Ovary (tissue), 3 donors: ENCODE measurements at regions not wholly inside any gene's neighbourhood (a gene's known extent, or its start where the extent isn't known, plus 50 kb on each side); places are given as distances from the start of the nearest gene placed in this dataset.

Source experiments
- EP300 ChIP-seq: sonication (generic); formaldehyde crosslinking; IDR thresholded peaks from one replicate; pipeline ENCODE4 v1.6.1; 2017; ENCODE audit warnings: antibody characterized with exemption
- POLR2A ChIP-seq: fragments of 450-650 bp; IDR thresholded peaks from one replicate; pipeline ENCODE4 v1.6.1; 2017; ENCODE audit warnings: antibody characterized with exemption, mild to moderate bottlenecking, moderate library complexity
- TF ChIP-seq, protein P1 (sequence below), 3 donors: fragments of 450-650 bp in 2 of 3; fragments of 200-600 bp in 1 of 3; IDR thresholded peaks; one replicate each; pipeline versions ENCODE4 v1.5.1 to v1.8.0; 2016 to 2022; ENCODE audit warnings: antibody characterized with exemption in 3 of 3, mild to moderate bottlenecking in 1 of 3
- donor health status: DM: no; HTN: no; CAD: no.

DNA sequence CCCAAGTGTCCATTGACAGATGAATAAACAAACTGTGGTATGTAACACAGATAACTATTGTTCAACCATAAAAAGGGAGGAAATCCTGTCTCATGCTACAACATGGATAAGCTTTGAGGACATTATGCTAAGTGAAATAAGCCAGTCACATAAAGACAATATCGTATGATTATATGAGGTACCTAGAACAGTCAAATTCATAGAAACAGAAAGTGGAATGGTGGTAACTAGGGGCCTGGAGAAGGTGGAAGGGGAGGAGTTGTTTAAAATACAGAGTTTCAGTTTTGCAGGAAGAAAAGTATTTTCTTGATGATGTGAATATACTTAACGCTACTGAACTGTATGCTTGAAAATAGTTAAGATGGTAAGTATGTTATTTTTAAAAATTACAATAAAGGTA is 304.6 kb upstream of the CXCR4 start:
- TF ChIP-seq, protein P1, sequence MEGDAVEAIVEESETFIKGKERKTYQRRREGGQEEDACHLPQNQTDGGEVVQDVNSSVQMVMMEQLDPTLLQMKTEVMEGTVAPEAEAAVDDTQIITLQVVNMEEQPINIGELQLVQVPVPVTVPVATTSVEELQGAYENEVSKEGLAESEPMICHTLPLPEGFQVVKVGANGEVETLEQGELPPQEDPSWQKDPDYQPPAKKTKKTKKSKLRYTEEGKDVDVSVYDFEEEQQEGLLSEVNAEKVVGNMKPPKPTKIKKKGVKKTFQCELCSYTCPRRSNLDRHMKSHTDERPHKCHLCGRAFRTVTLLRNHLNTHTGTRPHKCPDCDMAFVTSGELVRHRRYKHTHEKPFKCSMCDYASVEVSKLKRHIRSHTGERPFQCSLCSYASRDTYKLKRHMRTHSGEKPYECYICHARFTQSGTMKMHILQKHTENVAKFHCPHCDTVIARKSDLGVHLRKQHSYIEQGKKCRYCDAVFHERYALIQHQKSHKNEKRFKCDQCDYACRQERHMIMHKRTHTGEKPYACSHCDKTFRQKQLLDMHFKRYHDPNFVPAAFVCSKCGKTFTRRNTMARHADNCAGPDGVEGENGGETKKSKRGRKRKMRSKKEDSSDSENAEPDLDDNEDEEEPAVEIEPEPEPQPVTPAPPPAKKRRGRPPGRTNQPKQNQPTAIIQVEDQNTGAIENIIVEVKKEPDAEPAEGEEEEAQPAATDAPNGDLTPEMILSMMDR (IDR thresholded peaks at IDR 0.05): no peak
- TF ChIP-seq EP300: no peak
- no peak for TF ChIP-seq POLR2A
